ENCODE measurements at regions not wholly inside any gene's neighbourhood (a gene's known extent, or its start where the extent isn't known, plus 50 kb on each side); places are given as distances from the start of the nearest gene placed in this dataset.

GRCh38 chr4:184280137-184280536 is 62.5 kb upstream of the ENPP6 start:
- no peak for TF ChIP-seq EZH2 (IDR thresholded peaks at IDR 0.05; ENCODE audit: insufficient read depth, poor library complexity, severe bottlenecking)
- no peak for TF ChIP-seq EZH2phosphoT487 (IDR thresholded peaks at IDR 0.05; ENCODE audit: insufficient read depth, low read depth)

Measured in GM23248 (cell line).